SU-DHL-6 (cell line): ENCODE measurements at regions not wholly inside any gene's neighbourhood (a gene's known extent, or its start where the extent isn't known, plus 50 kb on each side); places are given as distances from the start of the nearest gene placed in this dataset.

ENCODE experiments used
- EZH2phosphoT487 ChIP-seq: fragments of 200-600 bp; sonication (generic), shearing (Covaris generic); conservative IDR thresholded peaks from 2 replicates; pipeline ENCODE4 v1.6.1; 2018; ENCODE audit warnings: mild to moderate bottlenecking, antibody characterized with exemption, low read length, moderate library complexity, mixed read lengths
- TF ChIP-seq, protein P1 (sequence below): fragments of 200-600 bp; sonication (generic); IDR thresholded peaks from one replicate; pipeline ENCODE4 v1.5.1; 2017; ENCODE audit warnings: antibody characterized with exemption, mild to moderate bottlenecking, low read length, moderate library complexity; ENCODE audit not compliant: insufficient read depth, poor library complexity, severe bottlenecking

GRCh38 chr21:15496911-15497310 lies 232.9 kb upstream of the USP25 start:
- TF ChIP-seq, protein P1, sequence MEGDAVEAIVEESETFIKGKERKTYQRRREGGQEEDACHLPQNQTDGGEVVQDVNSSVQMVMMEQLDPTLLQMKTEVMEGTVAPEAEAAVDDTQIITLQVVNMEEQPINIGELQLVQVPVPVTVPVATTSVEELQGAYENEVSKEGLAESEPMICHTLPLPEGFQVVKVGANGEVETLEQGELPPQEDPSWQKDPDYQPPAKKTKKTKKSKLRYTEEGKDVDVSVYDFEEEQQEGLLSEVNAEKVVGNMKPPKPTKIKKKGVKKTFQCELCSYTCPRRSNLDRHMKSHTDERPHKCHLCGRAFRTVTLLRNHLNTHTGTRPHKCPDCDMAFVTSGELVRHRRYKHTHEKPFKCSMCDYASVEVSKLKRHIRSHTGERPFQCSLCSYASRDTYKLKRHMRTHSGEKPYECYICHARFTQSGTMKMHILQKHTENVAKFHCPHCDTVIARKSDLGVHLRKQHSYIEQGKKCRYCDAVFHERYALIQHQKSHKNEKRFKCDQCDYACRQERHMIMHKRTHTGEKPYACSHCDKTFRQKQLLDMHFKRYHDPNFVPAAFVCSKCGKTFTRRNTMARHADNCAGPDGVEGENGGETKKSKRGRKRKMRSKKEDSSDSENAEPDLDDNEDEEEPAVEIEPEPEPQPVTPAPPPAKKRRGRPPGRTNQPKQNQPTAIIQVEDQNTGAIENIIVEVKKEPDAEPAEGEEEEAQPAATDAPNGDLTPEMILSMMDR: no peak
- TF ChIP-seq EZH2phosphoT487: no peak
